HEK293 (cell line): ENCODE measurements at regions not wholly inside any gene's neighbourhood (a gene's known extent, or its start where the extent isn't known, plus 50 kb on each side); places are given as distances from the start of the nearest gene placed in this dataset.

Experiments used
- SALL2 ChIP-seq: fragments of 450-650 bp; formaldehyde crosslinking; IDR thresholded peaks from 2 replicates; pipeline ENCODE4 v1.5.0; 2017; ENCODE audit warnings: missing biosample characterization, mild to moderate bottlenecking, missing genetic modification characterization, borderline replicate concordance
- SP2 ChIP-seq: fragments of 450-650 bp; formaldehyde crosslinking; IDR thresholded peaks from 2 replicates; pipeline ENCODE4 v1.5.1; 2016; ENCODE audit warnings: missing biosample characterization, missing genetic modification characterization
- ZBTB48 ChIP-seq: fragments of 450-650 bp; formaldehyde crosslinking; IDR thresholded peaks from 2 replicates; pipeline ENCODE4 v1.5.1; 2016; ENCODE audit warnings: missing biosample characterization, missing genetic modification characterization
- ZNF302 ChIP-seq: fragments of 450-650 bp; formaldehyde crosslinking; IDR thresholded peaks from 2 replicates; pipeline ENCODE4 v1.5.1; 2016; ENCODE audit warnings: missing biosample characterization, missing genetic modification characterization, low read depth
- ZNF350 ChIP-seq: fragments of 450-650 bp; formaldehyde crosslinking; IDR thresholded peaks from 2 replicates; pipeline ENCODE4 v1.5.0; 2017; ENCODE audit warnings: missing biosample characterization, mild to moderate bottlenecking, missing genetic modification characterization
- ZNF473 ChIP-seq: fragments of 450-650 bp; formaldehyde crosslinking; IDR thresholded peaks from 2 replicates; pipeline ENCODE4 v1.5.1; 2017; ENCODE audit warnings: missing biosample characterization, missing genetic modification characterization
- ZNF658 ChIP-seq: fragments of 450-650 bp; formaldehyde crosslinking; IDR thresholded peaks from 2 replicates; pipeline ENCODE4; 2016; ENCODE audit warnings: missing biosample characterization, missing genetic modification characterization
- ZNF677 ChIP-seq: fragments of 450-650 bp; IDR thresholded peaks from 2 replicates; pipeline ENCODE4 v1.5.0; 2018; ENCODE audit warnings: missing biosample characterization, mild to moderate bottlenecking, missing genetic modification characterization, moderate library complexity
- ZNF747 ChIP-seq: fragments of 450-650 bp; formaldehyde crosslinking; IDR thresholded peaks from 2 replicates; pipeline ENCODE4 v1.5.1; 2016; ENCODE audit warnings: missing biosample characterization, missing genetic modification characterization
- ZNF76 ChIP-seq: fragments of 450-650 bp; formaldehyde crosslinking; IDR thresholded peaks from 2 replicates; pipeline ENCODE4; 2016; ENCODE audit warnings: low read depth, missing biosample characterization, missing genetic modification characterization, borderline replicate concordance
- TF ChIP-seq, protein P1 (sequence below): fragments of 450-650 bp; formaldehyde crosslinking; IDR thresholded peaks from 2 replicates; pipeline ENCODE4 v1.5.1; 2016; ENCODE audit warnings: missing biosample characterization, missing genetic modification characterization
- TF ChIP-seq, protein P2 (sequence below): fragments of 450-650 bp; formaldehyde crosslinking; IDR thresholded peaks from 2 replicates; pipeline ENCODE4 v1.5.1; 2016; ENCODE audit warnings: missing biosample characterization, missing genetic modification characterization
- TF ChIP-seq, protein P3 (sequence below): fragments of 450-650 bp; formaldehyde crosslinking; IDR thresholded peaks from 2 replicates; pipeline ENCODE4 v1.5.1; 2016; ENCODE audit warnings: missing biosample characterization, missing genetic modification characterization
- TF ChIP-seq, protein P4 (sequence below): fragments of 450-650 bp; formaldehyde crosslinking; IDR thresholded peaks from 2 replicates; pipeline ENCODE4 v1.5.1; 2016; ENCODE audit warnings: missing biosample characterization, missing genetic modification characterization

- TF ChIP-seq ZNF350 (tag by site-specific recombination) = no peak
- TF ChIP-seq, protein P1, sequence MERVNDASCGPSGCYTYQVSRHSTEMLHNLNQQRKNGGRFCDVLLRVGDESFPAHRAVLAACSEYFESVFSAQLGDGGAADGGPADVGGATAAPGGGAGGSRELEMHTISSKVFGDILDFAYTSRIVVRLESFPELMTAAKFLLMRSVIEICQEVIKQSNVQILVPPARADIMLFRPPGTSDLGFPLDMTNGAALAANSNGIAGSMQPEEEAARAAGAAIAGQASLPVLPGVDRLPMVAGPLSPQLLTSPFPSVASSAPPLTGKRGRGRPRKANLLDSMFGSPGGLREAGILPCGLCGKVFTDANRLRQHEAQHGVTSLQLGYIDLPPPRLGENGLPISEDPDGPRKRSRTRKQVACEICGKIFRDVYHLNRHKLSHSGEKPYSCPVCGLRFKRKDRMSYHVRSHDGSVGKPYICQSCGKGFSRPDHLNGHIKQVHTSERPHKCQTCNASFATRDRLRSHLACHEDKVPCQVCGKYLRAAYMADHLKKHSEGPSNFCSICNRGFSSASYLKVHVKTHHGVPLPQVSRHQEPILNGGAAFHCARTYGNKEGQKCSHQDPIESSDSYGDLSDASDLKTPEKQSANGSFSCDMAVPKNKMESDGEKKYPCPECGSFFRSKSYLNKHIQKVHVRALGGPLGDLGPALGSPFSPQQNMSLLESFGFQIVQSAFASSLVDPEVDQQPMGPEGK (tag by site-specific recombination) = no peak
- no peak for TF ChIP-seq ZNF677 (tag by site-specific recombination)
- no peak for TF ChIP-seq SALL2
- TF ChIP-seq ZBTB48 (tag by site-specific recombination) = no peak
- TF ChIP-seq SP2 (tag by site-specific recombination) = no peak
- no peak for TF ChIP-seq ZNF658 (tag by site-specific recombination)
- TF ChIP-seq, protein P2, sequence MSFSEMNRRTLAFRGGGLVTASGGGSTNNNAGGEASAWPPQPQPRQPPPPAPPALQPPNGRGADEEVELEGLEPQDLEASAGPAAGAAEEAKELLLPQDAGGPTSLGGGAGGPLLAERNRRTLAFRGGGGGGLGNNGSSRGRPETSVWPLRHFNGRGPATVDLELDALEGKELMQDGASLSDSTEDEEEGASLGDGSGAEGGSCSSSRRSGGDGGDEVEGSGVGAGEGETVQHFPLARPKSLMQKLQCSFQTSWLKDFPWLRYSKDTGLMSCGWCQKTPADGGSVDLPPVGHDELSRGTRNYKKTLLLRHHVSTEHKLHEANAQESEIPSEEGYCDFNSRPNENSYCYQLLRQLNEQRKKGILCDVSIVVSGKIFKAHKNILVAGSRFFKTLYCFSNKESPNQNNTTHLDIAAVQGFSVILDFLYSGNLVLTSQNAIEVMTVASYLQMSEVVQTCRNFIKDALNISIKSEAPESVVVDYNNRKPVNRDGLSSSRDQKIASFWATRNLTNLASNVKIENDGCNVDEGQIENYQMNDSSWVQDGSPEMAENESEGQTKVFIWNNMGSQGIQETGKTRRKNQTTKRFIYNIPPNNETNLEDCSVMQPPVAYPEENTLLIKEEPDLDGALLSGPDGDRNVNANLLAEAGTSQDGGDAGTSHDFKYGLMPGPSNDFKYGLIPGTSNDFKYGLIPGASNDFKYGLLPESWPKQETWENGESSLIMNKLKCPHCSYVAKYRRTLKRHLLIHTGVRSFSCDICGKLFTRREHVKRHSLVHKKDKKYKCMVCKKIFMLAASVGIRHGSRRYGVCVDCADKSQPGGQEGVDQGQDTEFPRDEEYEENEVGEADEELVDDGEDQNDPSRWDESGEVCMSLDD = no peak
- TF ChIP-seq, protein P3, sequence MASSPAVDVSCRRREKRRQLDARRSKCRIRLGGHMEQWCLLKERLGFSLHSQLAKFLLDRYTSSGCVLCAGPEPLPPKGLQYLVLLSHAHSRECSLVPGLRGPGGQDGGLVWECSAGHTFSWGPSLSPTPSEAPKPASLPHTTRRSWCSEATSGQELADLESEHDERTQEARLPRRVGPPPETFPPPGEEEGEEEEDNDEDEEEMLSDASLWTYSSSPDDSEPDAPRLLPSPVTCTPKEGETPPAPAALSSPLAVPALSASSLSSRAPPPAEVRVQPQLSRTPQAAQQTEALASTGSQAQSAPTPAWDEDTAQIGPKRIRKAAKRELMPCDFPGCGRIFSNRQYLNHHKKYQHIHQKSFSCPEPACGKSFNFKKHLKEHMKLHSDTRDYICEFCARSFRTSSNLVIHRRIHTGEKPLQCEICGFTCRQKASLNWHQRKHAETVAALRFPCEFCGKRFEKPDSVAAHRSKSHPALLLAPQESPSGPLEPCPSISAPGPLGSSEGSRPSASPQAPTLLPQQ (tag by site-specific recombination) = no peak
- no peak for TF ChIP-seq ZNF473 (tag by site-specific recombination)
- no peak for TF ChIP-seq ZNF302 (tag by site-specific recombination)
- TF ChIP-seq, protein P4, sequence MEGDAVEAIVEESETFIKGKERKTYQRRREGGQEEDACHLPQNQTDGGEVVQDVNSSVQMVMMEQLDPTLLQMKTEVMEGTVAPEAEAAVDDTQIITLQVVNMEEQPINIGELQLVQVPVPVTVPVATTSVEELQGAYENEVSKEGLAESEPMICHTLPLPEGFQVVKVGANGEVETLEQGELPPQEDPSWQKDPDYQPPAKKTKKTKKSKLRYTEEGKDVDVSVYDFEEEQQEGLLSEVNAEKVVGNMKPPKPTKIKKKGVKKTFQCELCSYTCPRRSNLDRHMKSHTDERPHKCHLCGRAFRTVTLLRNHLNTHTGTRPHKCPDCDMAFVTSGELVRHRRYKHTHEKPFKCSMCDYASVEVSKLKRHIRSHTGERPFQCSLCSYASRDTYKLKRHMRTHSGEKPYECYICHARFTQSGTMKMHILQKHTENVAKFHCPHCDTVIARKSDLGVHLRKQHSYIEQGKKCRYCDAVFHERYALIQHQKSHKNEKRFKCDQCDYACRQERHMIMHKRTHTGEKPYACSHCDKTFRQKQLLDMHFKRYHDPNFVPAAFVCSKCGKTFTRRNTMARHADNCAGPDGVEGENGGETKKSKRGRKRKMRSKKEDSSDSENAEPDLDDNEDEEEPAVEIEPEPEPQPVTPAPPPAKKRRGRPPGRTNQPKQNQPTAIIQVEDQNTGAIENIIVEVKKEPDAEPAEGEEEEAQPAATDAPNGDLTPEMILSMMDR (tag by site-specific recombination) = no peak
- no peak for TF ChIP-seq ZNF747
- TF ChIP-seq ZNF76 (tag by site-specific recombination) = no peak
These were observed 204.2 kb upstream of the RBMS1 start for GRCh38 chr2:160697817-160698216.
